ENCODE measurements at regions not wholly inside any gene's neighbourhood (a gene's known extent, or its start where the extent isn't known, plus 50 kb on each side); places are given as distances from the start of the nearest gene placed in this dataset.

DNA sequence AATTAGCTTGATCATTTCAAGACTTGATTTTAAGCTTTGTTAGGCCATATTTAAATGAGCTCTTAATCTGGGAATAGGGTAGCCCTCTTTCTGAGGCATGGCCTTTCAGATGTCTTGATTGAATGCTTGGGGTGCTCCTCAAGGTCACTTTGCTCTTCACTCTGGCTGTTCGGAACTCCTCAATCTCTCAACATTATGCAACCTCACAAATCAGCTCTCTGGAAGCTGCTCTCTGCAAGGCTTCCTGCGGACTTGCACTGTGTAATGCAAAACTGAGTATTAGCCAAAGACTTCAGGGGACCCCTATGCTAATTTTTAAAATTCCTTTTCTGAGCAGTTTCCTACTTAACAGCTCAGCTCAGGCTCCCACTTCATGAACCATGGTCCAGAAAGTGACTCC, 398.3 kb downstream of the PRDM5 start:
- TF ChIP-seq, protein P1, sequence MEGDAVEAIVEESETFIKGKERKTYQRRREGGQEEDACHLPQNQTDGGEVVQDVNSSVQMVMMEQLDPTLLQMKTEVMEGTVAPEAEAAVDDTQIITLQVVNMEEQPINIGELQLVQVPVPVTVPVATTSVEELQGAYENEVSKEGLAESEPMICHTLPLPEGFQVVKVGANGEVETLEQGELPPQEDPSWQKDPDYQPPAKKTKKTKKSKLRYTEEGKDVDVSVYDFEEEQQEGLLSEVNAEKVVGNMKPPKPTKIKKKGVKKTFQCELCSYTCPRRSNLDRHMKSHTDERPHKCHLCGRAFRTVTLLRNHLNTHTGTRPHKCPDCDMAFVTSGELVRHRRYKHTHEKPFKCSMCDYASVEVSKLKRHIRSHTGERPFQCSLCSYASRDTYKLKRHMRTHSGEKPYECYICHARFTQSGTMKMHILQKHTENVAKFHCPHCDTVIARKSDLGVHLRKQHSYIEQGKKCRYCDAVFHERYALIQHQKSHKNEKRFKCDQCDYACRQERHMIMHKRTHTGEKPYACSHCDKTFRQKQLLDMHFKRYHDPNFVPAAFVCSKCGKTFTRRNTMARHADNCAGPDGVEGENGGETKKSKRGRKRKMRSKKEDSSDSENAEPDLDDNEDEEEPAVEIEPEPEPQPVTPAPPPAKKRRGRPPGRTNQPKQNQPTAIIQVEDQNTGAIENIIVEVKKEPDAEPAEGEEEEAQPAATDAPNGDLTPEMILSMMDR (optimal IDR thresholded peaks at IDR 0.05 in 1 of 3, IDR thresholded peaks at IDR 0.05 in 1 of 3, conservative IDR thresholded peaks at IDR 0.05 in 1 of 3; ENCODE audit: extremely low read depth in 1 of 3, insufficient read depth in 2 of 3, low read length in 3 of 3), result no peak
- no peak for TF ChIP-seq EZH2 (IDR thresholded peaks at IDR 0.05; ENCODE audit: low read length)
